Uterus (tissue), 2 donors: ENCODE measurements at regions not wholly inside any gene's neighbourhood (a gene's known extent, or its start where the extent isn't known, plus 50 kb on each side); places are given as distances from the start of the nearest gene placed in this dataset.

Source experiments
- CTCF ChIP-seq, 4 experiments: fragments of 200-600 bp in 2 of 4; fragments of 450-650 bp in 2 of 4; sonication (generic) in 2 of 4; IDR thresholded peaks; one replicate each; pipeline ENCODE4 v1.5.1; 2016 to 2019; ENCODE audit warnings: antibody characterized with exemption in 4 of 4, mild to moderate bottlenecking in 2 of 4, moderate library complexity in 1 of 4
- POLR2A ChIP-seq, 2 donors: fragments of 450-650 bp; IDR thresholded peaks; one replicate each; pipeline ENCODE4 v1.6.1; 2016; ENCODE audit warnings: antibody characterized with exemption in 2 of 2, mild to moderate bottlenecking in 1 of 2, moderate library complexity in 1 of 2

- TF ChIP-seq CTCF (IDR thresholded peaks at IDR 0.05) (no peak), POLR2A (IDR thresholded peaks at IDR 0.05) (no peak)
Observed at GRCh38 chr10:46216836-46217751, 69.7 kb upstream of the ANTXRL start.
